Upper lobe of left lung (tissue), 6 donors: ENCODE measurements at regions not wholly inside any gene's neighbourhood (a gene's known extent, or its start where the extent isn't known, plus 50 kb on each side); places are given as distances from the start of the nearest gene placed in this dataset.
A peak's percentile ranks its signal among the peaks of the same experiment; 100 is the strongest.
"Not testable (repeated sequence)": the region's sequence is repeated elsewhere in the genome, so short reads cannot be mapped to it uniquely, and the experiment has no call there.

Experiments
- ATAC-seq, 2 donors: fragments of 200-7000 bp; cut with Tn5 transposase; one replicate each; pipeline ENCODE4 v1.9.1; 2022; ENCODE audit warnings: mild to moderate bottlenecking in 2 of 2, moderate library complexity in 2 of 2; ENCODE audit not compliant: low FRiP score in 2 of 2
- DNase-seq, 2 donors: peaks; one replicate each; pipeline ENCODE4 v3.0.0-alpha.2; 2019 to 2020
- H3K27ac ChIP-seq, 4 donors: fragments of 200-600 bp; sonication (generic); one replicate each; pipeline ENCODE4 v1.5.1; 2016 to 2019
- H3K27me3 ChIP-seq, 4 donors: fragments of 200-600 bp; sonication (generic); one replicate each; pipeline ENCODE4 v1.5.1; 2017 to 2019
- H3K36me3 ChIP-seq, 4 donors: fragments of 200-600 bp; sonication (generic); one replicate each; pipeline ENCODE4 v1.5.1; 2016 to 2019
- H3K4me1 ChIP-seq, 4 donors: fragments of 200-600 bp; sonication (generic); one replicate each; pipeline ENCODE4 v1.5.1; 2018 to 2019
- H3K4me3 ChIP-seq, 4 donors: fragments of 200-600 bp; sonication (generic); one replicate each; pipeline ENCODE4 v1.5.1; 2017 to 2019; ENCODE audit warnings: mild to moderate bottlenecking in 2 of 4, moderate library complexity in 1 of 4
- H3K9me3 ChIP-seq, 4 donors: fragments of 200-600 bp; sonication (generic); one replicate each; pipeline ENCODE4 v1.5.1; 2018 to 2019
- EP300 ChIP-seq, 4 donors: sonication (generic); formaldehyde crosslinking; IDR thresholded peaks; one replicate each; pipeline ENCODE4 v1.5.1; 2017; ENCODE audit warnings: antibody characterized with exemption in 4 of 4, control low read depth in 2 of 4
- POLR2A ChIP-seq, 4 donors: fragments of 450-650 bp; IDR thresholded peaks; one replicate each; pipeline ENCODE4 v1.5.1; 2016 to 2017; ENCODE audit warnings: antibody characterized with exemption in 4 of 4, mild to moderate bottlenecking in 2 of 4
- POLR2AphosphoS5 ChIP-seq, 2 donors: sonication (generic); formaldehyde crosslinking; IDR thresholded peaks; one replicate each; pipeline ENCODE4 v1.5.1; 2017; ENCODE audit warnings: antibody characterized with exemption in 2 of 2
- WGBS, 2 donors: methylation state at CpG; one replicate each; pipeline ENCODE4 v1.1.5; 2017 to 2018; 5-methylcytosine and 5-hydroxymethylcytosine counted together
- TF ChIP-seq, protein P1 (sequence below), 6 experiments: fragments of 450-650 bp in 4 of 6; fragments of 200-600 bp in 2 of 6; sonication (generic) in 2 of 6; IDR thresholded peaks; one replicate each; pipeline ENCODE4 v1.5.1; 2016 to 2019; ENCODE audit warnings: antibody characterized with exemption in 6 of 6
- donor health status: DM: no; HTN: no; CAD: no; lungs with moderate emphysema.
- donor health status: DM: no; HTN: yes; CAD: no; lungs with severe emphysema.

DNA sequence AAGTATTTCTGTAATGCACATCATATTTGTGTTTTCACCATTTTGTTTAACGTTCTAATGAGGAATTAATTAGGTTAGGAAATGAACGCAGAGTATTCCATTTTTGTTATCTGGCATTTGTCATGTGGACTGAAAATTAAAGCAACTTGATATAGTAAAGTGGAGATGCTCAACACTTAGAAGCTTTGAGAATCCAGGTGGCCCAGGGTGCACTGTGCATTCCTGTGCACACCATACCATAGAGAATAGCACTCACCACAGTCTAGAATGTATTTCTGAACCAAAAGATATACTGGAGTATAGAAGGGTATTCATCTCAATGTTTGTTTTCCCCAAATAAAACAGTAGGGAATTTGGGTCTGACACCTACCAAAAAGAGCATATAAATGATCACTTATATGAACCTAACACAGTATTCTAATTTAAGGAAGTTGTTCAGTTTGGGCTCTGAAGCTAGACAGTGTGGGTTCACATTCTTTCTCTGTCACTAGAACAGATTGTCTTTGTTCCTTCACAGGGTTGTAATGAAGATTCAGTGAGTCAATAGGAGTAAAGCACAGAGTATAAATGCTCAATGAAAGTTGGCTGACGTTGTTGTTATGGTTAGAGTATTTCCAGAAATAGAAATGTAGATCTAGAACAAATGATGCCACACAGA is 125.6 kb upstream of the DMRT1 start:
- Histone ChIP-seq H3K27me3 (no peaks in the 10 kb centered on the region), H3K4me3 (no peak overlapping the region), H3K9me3 (no peaks in the 10 kb centered on the region), H3K36me3 (peaks cover 0 to 26% (median 9%) of the 10 kb centered on the region in 4 donors), H3K4me1 (peaks cover 0 to 16% (median 9%) of the 10 kb centered on the region in 4 donors), H3K27ac (peak overlapping the region in 1 of 4 donors; percentile 53)
- ATAC-seq (peak; percentile 48 to 64), DNase-seq (no peak)
- 51 to 59% methylated on average over 3 of the region's 3 CpGs for WGBS, 2 donors
- TF ChIP-seq POLR2AphosphoS5 (IDR thresholded peaks at IDR 0.05) (no peak), POLR2A (IDR thresholded peaks at IDR 0.05) (no peak)
- TF ChIP-seq, protein P1, sequence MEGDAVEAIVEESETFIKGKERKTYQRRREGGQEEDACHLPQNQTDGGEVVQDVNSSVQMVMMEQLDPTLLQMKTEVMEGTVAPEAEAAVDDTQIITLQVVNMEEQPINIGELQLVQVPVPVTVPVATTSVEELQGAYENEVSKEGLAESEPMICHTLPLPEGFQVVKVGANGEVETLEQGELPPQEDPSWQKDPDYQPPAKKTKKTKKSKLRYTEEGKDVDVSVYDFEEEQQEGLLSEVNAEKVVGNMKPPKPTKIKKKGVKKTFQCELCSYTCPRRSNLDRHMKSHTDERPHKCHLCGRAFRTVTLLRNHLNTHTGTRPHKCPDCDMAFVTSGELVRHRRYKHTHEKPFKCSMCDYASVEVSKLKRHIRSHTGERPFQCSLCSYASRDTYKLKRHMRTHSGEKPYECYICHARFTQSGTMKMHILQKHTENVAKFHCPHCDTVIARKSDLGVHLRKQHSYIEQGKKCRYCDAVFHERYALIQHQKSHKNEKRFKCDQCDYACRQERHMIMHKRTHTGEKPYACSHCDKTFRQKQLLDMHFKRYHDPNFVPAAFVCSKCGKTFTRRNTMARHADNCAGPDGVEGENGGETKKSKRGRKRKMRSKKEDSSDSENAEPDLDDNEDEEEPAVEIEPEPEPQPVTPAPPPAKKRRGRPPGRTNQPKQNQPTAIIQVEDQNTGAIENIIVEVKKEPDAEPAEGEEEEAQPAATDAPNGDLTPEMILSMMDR (IDR thresholded peaks at IDR 0.05) = no peak

DNA sequence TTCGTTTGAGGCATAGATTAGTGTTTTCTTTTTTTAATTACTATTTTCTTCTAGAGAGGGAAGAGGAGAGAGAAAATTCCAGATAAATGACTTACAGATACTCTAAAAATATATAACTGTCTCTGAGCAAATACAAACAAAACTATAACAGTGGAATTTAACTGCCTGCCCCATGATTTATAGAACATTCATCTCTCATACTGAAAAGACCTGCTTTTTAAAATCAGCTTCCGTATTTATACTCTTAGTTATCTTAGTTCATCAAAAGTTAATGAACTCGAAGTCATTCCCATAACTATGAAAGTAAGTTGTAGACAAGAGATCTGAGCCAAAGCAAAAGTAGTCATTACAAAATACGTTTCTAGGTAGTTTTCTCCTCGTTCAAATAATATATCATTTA is 123.8 kb upstream of the DMRT1 start:
- Histone ChIP-seq H3K4me3 (no peak overlapping the region), H3K27ac (no peak overlapping the region), H3K36me3 (peaks cover 0 to 8% (median 0%) of the 10 kb centered on the region in 4 donors), H3K9me3 (no peaks in the 10 kb centered on the region), H3K27me3 (no peaks in the 10 kb centered on the region), H3K4me1 (peaks cover 0 to 25% (median 11%) of the 10 kb centered on the region in 4 donors)
- 71 to 79% methylated on average over 5 of the region's 5 CpGs for WGBS, 2 donors
- DNase-seq (no peak), ATAC-seq (no peak)
- TF ChIP-seq EP300 (IDR thresholded peaks at IDR 0.05) (no peak), POLR2A (IDR thresholded peaks at IDR 0.05) (no peak), POLR2AphosphoS5 (IDR thresholded peaks at IDR 0.05) (no peak)
- TF ChIP-seq, protein P1 (IDR thresholded peaks at IDR 0.05) = no peak

DNA sequence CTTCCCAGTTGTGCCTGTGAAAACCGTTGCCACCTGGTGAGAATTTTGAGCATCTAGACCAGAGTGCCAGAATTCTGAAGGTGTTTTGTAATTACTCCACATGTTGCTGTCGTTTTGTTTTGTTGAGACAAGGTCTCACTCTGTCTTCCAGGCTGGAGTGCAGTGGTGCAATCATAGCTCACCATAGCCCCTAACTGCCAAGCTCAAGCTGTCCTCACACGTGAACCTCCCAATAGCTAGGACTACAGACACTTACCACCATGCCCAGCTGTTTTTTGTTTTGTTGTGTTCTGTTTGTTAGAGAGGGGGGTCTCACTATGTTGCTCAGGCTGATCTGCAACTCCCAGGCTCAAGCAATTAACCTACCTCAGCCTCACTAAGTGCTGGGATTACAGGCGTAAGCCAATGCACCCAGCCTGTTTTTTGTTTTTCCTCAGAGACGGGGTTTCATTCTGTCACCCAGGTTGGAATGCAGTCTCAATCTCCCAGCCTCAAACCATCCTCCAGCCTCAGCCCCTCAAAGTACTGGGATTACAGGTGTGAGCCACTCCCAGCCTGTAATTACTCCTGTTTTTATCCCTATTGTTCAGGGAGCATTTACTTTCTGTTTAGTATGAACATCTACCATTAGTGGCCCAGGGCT is 121.1 kb upstream of the DMRT1 start:
- no peak overlapping the region for H3K27ac ChIP-seq
- WGBS, 2 donors = 73 to 78% methylated on average over 5 of the region's 5 CpGs

DNA sequence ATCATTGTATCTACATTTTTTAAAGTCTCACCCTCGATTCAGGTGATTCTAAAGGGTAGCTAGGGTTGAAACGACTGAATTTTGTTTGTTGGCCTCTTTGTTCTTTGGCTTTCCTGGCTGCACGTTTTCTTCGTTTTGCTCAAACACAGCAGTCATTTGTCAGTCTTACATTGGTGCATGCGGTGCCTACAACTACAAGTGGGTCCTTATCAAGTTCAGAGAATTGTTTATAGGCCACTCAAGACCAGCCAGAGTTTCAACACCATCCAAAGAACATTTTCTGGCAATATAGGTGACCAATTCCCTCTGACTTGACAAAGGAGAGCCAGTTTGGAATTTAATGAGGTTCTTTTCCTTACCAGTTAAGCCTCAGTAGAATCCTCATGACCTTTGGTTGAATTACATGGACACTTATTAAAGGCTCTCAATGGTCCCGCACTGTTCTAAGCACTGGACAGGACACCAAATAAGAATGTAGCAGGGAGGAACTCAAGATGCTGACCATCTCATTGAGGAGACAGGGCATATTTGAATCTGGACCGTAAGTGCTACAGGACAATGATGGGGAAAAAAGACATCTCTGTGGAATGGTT is 119.0 kb upstream of the DMRT1 start:
- no peaks in the 10 kb centered on the region for H3K36me3 ChIP-seq
- ATAC-seq = peak; percentile 57 to 63
- peaks cover 0 to 25% (median 3%) of the 10 kb centered on the region in 4 donors for H3K4me1 ChIP-seq
- no peak overlapping the region for H3K4me3 ChIP-seq
- WGBS, 2 donors = 63 to 82% methylated on average over 7 of the region's 7 CpGs
- H3K27ac ChIP-seq = peak overlapping the region in 2 of 4 donors; percentile 19 to 46
- TF ChIP-seq POLR2A (IDR thresholded peaks at IDR 0.05) (no peak), POLR2AphosphoS5 (IDR thresholded peaks at IDR 0.05) (no peak), EP300 (IDR thresholded peaks at IDR 0.05) (no peak)
- TF ChIP-seq, protein P1 (IDR thresholded peaks at IDR 0.05) = no peak
- H3K9me3 ChIP-seq = no peaks in the 10 kb centered on the region
- peak in 1 of 2 donors; percentile 54 for DNase-seq
- no peaks in the 10 kb centered on the region for H3K27me3 ChIP-seq

More for the DNA sequence above, 121.1 kb upstream of the DMRT1 start:
- Histone ChIP-seq H3K36me3 (no peaks in the 10 kb centered on the region), H3K4me3 (no peak overlapping the region), H3K4me1 (peaks cover 0 to 25% (median 5%) of the 10 kb centered on the region in 4 donors), H3K27me3 (no peaks in the 10 kb centered on the region), H3K9me3 (no peaks in the 10 kb centered on the region)
- TF ChIP-seq, protein P1 (IDR thresholded peaks at IDR 0.05) = no peak
- TF ChIP-seq POLR2AphosphoS5 (IDR thresholded peaks at IDR 0.05) (no peak), POLR2A (IDR thresholded peaks at IDR 0.05) (no peak), EP300 (IDR thresholded peaks at IDR 0.05) (no peak)
- ATAC-seq (no peak), DNase-seq (no peak)

DNA sequence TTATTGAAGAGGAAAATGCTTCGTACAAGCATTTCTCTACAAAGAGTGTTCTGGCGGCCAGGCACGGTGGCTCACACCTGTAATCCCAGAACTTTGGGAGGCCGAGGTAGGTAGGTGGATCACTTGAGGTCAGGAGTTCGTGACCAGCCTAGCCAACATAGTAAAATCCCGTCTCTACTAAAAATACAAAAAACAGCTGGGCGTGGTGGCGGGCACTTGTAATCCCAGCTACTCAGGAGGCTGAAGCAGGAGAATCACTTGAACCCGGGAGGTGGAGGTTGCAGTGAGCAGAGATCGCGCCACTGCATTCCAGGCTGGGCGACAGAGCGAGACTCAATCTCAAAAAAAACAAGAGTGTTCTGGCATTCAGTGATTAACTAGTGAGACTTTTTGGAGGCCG is 117.0 kb upstream of the DMRT1 start:
- H3K4me1 ChIP-seq = peaks cover 0 to 25% (median 3%) of the 10 kb centered on the region in 4 donors
- not testable (repeated sequence) for H3K36me3 ChIP-seq, H3K9me3 ChIP-seq, ATAC-seq, DNase-seq, H3K27ac ChIP-seq, H3K4me3 ChIP-seq, H3K27me3 ChIP-seq
- 94 to 98% methylated on average over 14 of the region's 14 CpGs for WGBS, 2 donors
